D721Med (cell line): ENCODE measurements at regions not wholly inside any gene's neighbourhood (a gene's known extent, or its start where the extent isn't known, plus 50 kb on each side); places are given as distances from the start of the nearest gene placed in this dataset.

Experiments
- DNase-seq: peaks from one replicate; pipeline ENCODE4 v3.0.0; 2011; ENCODE audit warnings: low spot score; ENCODE audit not compliant: insufficient read length
- FAIRE-seq: peaks from 2 replicates; lab custom pipeline; 2011; peaks lifted over from hg19 to GRCh38; lab: Jason Lieb, UNC
- CTCF ChIP-seq: IDR thresholded peaks from 2 replicates; pipeline ENCODE4 v1.5.1; 2012; ENCODE audit warnings: mild to moderate bottlenecking, control low read depth; ENCODE audit not compliant: insufficient read depth; ENCODE audit errors: missing control alignments

GRCh38 chr4:45701621-45702020, 422.2 kb downstream of the GABRG1 start:
- DNase-seq (no peak), FAIRE-seq (no peak)
- TF ChIP-seq CTCF = no peak

DNA sequence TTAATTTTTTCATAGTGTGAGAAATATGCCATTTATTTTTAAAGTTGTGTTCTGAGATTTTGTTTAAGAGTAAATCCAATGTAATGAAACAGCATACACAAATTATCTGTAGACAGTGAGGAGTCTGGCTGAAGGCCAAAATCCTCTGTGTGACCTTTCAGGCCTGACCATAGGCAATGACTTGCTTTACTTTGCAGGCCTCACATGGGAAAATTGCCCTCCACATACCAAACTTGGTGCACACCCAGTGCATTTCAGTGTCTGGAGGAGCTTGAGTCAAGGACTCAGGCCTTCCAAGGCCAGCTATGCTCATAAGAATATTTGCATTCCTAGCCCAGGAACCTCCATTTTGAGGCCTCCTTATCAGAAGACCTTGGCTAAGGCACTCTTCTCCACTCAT, 430.1 kb downstream of the GABRG1 start:
- FAIRE-seq (no peak), DNase-seq (no peak)
- no peak for TF ChIP-seq CTCF

DNA sequence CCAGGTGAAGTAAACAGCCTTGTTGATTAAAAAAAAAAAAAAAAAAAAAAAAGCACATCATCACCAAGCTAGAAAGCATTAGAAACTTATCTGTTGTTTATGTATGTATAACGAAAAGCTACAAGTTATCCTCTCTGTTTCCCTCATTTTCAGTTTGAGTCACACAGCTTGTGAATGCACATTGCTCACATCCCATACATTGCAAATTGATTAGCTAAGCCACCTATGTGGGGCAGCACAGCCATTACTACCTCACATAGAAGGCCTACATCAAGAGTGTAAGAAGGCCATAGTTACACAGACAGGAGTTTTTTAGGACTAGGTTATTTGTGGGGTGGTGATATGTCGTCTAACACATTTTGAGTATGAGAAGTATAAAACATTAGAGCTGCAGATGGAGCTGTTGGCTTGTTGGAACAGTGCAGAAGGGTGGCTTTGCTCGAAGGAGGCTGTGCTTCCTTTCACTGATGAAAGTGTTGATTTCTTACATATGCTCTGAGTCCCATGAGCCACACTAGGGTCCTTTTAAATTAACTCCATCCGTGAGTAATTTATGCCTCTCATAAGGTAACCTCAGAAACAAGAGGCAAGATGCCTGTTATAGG, 431.6 kb downstream of the GABRG1 start:
- TF ChIP-seq CTCF = no peak
- DNase-seq (no peak), FAIRE-seq (no peak)

DNA sequence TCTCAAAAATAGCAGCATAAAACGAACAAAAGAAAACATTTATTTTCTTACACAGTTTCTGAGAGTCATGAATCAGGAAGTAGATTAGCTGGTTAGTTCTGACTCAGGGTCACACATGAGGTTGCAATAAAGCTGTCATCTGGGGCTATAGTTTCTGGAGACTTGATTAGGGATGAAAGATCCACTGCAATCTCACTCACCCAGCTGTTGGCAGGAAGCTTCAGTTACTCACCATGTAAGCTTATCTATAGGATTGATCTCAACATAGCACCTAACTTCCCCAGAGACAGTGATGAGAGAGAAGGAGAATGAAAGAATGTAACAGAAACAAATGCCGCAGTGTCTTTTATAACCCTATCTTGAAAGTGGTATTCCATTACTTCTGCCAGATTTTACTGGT, 435.5 kb downstream of the GABRG1 start:
- TF ChIP-seq CTCF = no peak
- DNase-seq (no peak), FAIRE-seq (no peak)

DNA sequence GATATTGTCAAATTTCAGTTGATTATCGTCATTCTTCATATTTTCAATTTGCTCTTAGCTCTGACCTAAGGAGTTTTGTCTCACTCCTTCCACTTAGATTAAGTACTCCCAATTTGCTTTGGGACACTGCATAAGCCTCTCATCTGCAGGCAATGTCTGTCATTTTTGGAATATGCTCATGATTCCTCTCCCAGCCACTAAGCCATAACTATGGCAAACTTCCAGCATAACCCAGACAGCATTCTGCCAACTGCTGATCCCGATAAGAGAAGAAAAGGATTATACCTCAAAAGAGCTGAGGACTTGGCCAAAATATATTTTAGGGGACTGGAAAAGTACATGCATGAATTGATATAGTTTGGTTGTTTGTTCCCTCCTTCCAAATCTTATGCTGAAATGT, 444.4 kb downstream of the GABRG1 start:
- TF ChIP-seq CTCF = no peak
- DNase-seq (no peak), FAIRE-seq (no peak)

GRCh38 chr4:45668128-45668527, 455.7 kb downstream of the GABRG1 start:
- DNase-seq = no peak
- FAIRE-seq = no peak
- TF ChIP-seq CTCF = no peak

- no peak for TF ChIP-seq CTCF
- DNase-seq (no peak), FAIRE-seq (no peak)
Measured at GRCh38 chr4:45663628-45664081, 460.2 kb downstream of the GABRG1 start.
